NCI-H1436 treated with DMSO at 0.1 percent for 48 hours (cell line): ENCODE measurements at regions not wholly inside any gene's neighbourhood (a gene's known extent, or its start where the extent isn't known, plus 50 kb on each side); places are given as distances from the start of the nearest gene placed in this dataset.
"Not testable (repeated sequence)": the region's sequence is repeated elsewhere in the genome, so short reads cannot be mapped to it uniquely, and the experiment has no call there.

Experiments
- DNase-seq: peaks from one replicate; lab custom pipeline; 2025; lab: John Stamatoyannopoulos, UW

DNA sequence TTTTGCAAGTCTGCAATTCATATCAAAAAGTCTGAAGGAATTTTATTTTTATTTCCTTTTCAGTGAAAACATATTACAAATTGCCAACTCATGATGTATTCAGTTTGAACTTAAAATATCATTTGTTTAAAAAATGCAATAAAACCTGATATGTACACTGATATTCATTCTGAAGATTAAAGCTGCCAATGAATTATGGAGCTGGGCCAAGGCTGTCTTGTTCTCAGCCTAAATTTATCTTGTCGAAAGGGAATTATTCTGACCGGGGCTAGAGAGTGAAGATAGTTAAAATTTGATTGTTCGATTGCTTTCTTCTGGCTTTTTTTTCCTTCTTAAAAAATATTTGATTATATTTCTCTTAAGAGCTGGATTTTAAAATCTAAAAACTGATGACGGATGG, 54.0 kb upstream of the RBFOX1 start:
- no peak for DNase-seq

DNA sequence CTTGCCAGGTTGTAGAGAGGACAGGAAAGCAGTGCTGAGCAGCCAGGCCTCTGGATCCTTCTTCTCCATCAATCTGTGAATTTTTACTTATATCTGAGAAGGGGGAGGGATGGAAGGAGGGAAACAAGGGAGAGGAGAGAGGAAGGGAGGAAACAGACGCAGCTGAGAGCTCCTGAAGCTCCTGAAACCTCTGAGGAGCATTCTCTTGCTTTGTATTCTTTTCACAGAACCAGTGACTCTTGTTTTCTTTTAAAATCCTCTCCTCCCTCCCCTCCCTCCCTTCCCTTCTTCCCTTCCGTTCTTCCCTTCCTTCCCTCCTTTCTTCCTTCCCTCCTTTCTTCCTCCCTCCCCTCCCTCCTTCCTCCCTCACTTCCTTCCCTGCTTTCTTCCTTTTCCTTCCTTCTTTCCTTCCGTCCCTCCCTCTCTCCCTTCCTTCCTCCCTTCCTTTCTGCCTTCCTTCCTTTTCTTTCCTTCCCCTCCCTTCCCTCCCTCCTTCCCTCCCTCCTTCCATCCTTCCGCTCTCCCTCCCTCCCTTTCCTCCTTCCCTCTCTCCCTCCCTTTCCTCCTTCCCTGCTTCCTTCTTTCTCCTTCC, 60.0 kb upstream of the RBFOX1 start:
- no peak for DNase-seq

DNA sequence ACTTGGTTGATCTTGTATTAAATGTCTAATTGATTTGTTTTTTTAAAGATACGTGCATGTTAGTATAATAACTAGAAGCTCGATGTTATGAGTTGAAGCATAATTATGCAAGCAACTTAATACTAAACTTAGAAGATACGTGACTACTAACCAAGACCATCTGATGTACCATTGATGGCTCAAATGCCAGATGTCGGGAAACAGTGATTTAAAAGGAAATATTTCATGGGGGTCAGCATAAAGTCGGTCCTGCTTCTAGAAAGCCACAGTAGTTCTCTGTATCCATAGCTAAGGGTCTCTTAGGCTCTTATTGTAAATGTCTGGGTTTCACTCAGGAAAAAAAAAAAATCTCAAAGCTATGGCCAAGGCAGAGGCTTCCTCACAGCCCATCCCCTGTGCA, 61.2 kb upstream of the RBFOX1 start:
- no peak for DNase-seq

DNA sequence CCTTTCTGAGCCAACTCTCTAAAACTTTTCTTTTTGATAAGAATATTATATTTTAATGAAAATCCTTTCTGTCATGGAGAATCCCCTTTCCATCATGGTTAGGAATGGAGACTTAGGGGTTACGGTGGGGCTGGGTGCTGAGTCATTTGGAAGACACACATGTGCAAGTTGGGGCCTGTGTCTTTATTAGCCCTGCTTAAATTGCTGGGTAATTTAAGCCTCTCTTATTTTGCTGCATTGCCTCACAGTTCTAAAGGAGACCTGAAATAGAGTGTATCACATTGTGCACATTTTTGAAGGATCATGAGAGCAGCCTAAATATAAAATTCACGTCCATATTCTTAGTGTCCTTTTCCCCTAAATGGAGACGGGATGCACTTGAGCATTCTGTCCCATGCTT, 61.8 kb upstream of the RBFOX1 start:
- no peak for DNase-seq

DNA sequence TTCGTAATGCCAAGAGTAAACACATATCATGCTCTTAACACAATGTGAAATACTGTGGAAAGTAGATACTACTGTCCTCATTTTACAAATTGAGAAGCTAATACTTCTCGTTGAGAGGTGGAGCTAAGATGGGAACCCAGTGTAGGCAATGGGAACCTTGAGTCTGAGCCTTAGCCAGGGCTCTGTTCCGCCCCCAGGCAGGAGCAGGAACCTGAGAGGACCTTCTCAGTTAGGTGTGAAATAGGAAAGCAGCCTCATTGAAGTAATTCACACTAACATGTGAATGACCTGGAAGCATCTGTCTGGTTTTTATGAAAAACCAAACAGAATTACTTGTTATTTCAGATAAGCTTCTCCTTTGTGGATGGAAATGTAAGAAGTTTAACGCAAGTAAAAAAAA, 62.6 kb upstream of the RBFOX1 start:
- DNase-seq: no peak

DNA sequence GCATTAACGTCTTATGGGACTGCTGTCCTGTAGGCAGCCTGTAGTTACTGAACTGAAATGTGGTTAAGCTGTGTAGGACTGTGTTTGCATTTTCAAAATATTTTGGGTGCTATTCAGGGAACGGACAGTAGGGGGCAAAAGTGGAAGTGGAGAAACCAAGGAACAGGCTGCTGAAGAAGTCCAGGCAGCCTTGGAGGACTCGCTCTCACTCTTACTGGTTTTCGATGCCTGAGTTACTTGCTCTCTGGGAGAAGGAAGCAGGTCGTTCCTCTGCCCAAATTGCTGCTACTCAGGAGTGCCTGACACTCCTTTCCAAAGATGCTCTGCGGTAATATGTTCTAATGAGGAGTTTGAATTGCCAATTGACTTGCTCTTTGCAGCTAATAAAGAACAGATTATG, 64.5 kb upstream of the RBFOX1 start:
- DNase-seq: no peak

DNA sequence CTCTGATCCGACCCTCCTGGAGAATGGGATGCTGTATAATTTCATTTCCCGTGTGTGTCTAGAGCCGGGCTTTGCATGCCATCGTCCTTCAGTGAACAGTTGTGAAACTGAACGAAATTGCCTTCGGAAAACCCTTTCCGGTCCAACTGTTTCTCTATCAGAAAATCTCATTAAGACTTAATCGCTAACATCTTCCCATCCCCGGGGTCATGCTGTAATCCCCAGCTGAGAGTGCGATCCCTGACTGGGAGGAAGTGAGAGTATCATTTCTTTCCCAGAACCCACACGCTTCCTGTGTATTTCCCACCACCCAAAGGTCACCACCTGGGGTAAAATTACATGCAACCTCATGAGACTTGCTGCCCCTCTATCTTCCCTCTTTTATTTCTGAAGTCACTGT, 75.6 kb upstream of the RBFOX1 start:
- DNase-seq: no peak

DNA sequence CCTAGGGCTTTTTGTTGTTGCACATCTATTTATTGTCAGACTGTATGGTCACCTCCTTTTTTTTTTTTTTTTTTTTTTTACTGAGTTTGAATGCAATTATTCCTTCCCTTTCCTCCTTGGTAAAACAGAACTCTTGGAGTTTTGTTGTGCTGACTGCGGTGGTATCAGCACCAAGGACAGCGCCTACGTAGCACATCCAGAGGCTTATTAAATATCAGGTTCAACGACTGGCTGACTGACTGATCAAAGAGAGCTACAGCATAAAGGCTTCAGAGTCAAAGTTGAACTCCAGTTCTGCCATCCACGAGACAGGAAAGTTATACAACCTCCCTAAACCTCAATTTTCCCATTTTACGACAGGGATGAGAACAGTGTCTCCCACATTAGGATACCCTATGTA, 86.1 kb upstream of the RBFOX1 start:
- no peak for DNase-seq

DNA sequence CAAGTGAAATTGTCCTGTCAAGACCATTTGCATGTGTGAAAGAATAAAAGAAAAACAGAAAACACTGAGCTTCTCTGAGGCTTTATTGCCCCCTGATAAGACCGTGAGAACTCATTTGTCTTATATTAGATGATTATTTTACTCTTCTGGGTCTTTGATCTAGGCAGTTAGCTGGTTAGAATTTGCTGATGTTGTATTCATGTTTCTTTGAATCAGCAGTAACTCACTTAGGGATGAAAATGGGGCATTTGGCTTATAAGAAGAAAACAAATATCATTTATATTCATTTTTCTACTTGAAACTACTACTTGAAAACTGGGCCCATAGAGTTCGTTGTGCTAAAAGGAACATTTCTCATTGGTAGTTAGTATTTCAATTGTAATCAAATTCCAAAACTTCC, 93.1 kb upstream of the RBFOX1 start:
- DNase-seq: no peak

DNA sequence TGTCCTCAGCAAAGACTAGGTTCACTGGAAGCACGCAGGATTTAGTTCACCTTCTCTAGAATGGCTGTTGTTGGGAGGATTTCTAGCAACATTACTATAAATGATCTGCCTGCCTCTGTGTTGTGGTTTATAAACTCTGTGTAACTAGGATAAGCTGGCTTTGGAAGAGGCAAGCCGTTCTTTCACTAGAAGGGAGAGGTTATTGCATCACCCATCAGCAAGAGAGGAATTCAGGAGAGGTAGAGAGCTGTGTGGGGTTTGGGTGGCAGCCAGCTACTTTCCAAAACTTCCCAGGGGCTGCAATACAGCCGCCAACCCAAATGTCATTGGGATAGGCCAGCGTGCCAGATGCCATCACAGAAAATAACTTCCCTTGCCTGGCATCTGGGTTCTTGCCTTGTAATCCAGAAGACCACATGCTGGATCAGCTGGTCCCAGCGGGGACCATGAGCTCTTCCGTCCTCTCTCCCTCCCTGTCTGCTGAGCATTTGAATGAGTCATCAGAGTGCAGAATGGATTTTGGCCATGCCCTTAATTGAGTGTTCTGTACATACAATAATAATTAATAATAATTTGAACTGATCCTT, 95.7 kb upstream of the RBFOX1 start:
- DNase-seq: no peak

DNA sequence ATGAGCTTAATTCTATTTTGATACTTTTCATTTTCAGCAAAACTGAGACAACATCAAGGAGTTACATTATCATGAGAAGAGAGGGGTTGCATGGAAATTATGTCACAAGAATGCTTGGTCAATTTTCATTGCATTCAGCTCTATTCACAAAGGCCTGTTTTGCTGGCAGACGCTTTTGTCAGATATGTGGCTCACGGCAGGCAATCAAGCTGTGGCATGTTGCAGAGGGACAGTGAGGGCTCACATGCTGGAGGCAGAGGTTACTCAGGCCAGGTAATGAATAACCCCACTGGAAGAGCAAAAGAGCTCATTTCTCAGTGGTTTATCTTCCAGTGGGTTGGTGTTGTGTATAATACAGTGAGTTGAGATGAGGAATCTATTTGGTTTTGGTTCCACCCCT, 98.7 kb upstream of the RBFOX1 start:
- no peak for DNase-seq

DNA sequence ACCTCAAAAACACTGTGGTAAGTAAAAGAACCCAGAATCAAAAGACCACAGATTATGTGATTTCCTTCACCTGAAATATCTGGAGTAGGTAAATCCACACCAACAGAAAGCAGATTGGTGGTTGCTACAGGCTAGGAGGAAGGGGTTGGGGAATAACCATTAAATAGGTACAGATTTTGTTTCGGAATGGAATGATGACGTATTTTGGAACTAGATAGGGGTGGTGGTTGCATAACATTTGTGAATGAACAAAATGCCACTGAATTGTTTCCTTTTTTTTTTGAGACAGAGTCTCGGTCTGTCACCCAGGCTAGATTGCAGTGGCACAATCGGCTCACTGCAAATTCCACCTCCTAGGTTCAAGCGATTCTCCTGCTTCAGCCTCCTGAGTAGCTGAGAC, 100.9 kb upstream of the RBFOX1 start:
- DNase-seq: no peak

DNA sequence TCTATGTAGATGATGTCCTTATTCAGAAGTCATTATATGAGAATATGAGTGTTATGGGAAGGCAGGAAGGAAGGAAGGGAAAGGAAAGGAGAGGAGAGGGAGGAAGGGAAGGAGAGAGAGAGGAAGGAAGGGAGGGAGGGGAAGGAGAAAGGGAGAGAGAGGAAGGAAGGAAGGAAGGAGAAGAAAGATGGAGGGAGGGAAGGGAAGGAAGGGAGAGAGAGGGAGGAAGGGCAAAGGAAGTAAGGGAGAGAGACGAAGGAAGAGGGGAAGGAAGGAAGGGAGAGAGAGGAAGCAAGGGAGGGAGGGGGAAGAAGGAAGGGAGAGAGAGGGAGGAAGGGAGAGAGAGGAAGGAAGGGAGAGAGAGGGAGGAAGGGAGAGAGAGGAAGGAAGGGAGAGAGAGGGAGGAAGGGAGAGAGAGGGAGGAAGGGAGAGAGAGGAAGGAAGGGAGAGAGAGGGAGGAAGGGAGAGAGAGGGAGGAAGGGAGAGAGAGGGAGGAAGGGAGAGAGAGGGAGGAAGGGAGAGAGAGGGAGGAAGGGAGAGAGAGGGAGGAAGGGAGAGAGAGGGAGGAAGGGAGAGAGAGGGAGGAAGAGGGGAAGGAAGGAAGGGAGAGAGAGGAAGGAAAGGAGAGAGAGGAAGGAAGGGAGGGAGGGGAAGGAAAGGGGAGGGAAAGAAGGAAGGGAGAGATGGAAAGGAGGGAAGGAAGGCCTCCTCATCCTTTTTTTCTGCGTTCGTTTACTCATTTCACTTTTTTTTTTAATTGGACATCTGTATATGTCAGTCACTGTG, 103.0 kb upstream of the RBFOX1 start:
- not testable (repeated sequence) for DNase-seq

DNA sequence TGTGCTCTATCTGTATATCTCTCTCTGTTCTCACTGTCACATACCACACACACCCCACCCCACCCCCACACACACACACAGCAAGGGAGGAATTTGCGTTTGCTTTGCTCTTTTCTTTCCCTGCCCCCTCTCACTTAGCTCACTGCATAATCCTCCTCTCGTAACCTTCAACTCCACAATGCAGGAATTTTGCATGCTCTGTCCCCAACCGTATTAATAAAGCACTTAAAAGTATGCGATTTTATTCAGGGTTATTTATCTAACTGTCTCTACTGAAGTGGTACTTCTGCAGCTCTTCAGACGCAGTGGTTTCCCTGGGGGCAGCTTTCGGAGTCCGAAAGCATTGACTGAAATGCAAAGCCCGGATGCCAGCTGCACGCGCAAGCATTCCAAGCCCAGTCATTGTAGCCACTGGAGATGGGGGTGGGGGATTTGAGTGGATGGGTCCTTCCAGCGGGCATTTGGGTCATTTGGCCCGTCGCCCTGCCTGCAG, 105.4 kb upstream of the RBFOX1 start:
- DNase-seq: no peak

DNA sequence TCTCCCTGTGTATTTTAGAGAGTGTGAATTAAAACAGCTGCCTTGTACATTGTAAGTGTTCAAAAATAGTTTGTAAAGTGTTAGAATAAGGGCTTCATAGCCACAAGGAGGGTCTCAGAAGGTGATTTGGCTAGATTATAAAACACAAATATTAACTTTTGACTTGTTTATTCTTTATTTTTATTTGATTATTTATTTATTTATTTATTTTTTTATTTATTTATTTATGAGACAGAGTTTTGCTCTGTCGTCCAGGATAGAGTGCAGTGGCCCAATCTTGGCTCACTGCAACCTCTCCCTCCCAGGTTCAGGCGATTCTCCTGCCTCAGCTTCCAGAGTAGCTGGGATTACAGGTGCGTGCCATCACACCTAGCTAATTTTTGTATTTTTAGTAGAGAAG, 111.5 kb upstream of the RBFOX1 start:
- DNase-seq: no peak

DNA sequence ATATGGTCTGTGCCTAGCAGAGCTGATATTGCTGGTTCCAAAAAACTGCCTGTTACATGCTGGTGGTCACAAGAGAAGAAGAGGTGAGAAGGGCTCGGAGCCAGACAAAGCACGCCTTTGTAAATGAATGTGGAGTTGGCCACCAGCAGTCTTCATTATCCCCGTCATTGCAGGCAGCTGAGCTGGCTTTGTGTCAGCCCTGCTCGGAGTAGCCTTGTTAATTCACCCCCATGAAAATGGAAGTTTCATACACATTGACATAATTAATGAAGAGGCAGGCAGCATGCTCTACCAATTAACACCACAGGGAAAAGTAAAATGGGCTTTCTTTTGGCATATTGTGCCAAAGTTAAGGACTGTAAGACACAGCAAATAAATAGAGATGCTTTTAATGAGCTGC, 113.7 kb upstream of the RBFOX1 start:
- no peak for DNase-seq

DNA sequence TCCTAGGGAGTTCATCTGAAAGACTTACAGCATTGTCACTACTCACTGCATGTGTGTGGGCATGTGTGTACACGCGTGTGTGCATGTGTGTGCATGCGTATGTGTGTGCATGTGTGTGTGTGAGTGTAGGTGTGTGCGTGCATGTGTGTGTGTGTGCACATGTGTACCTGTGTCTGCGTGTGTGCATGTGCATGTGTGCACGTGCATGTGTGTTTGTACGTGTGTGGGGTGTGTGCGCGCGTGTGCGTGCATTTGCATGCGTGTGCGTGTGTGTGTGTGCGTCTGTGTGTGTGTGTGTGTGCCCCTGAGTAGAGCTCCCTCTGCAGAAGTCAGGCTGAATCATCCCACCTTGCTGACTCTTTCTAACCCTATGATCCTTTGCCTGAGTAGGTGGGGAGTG, 114.8 kb upstream of the RBFOX1 start:
- DNase-seq: no peak

DNA sequence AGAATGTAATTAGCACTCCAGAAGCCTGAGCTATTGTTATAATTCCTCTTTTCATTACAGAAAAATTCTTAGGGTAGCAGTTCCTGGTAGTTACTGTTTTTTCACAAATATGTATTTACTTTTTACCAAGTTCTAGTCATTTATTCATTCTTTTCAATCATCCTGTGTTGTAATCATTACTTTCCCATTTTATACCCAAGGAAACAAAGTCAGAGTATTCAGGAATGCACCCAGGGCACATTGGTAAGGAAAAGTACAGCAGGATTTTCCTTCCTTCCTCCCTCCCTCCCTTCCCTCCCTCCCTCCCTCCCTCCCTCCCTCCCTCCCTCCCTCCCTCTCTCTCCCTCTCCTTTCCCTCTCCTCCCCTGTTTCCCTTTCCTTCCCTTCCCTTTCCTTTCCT, 115.9 kb upstream of the RBFOX1 start:
- DNase-seq: no peak

DNA sequence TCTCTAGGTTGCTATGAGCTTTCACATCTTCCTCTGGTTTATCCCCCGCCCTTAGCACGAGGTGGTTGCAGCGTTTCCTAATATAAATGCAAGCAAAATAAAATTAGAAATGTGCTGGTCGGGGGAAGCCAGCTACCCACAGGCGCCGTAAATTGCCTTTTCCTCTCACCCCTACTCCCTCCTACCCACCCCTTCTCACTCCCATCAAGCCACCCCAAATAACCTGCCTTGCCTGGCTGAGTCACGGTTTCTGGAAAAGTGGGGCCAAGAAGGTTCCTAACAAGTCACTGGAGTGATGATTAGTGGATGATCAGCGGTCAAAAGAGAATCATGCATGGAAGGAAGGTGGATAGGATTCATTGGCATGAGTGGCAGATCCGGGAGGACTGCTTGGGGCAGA, 120.9 kb upstream of the RBFOX1 start:
- DNase-seq: no peak

DNA sequence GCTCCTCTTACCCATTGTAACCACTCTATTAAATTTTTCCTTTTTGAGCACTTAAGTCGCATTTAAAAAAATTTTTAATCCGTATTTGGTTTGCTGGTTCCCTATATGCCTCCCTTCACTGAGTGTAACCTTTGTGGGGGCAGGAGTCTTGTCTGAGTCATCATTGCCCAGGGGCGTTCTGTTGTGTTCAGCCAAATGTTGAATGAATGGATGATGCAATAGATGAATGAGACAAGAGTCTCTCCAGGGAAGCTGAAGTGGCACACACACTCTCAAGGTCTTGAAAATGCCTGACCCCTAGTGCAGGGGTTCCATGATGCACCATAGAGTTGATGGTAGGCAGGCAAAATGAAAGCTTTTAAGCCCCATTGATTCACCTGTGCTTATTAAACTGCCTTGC, 123.0 kb upstream of the RBFOX1 start:
- no peak for DNase-seq

DNA sequence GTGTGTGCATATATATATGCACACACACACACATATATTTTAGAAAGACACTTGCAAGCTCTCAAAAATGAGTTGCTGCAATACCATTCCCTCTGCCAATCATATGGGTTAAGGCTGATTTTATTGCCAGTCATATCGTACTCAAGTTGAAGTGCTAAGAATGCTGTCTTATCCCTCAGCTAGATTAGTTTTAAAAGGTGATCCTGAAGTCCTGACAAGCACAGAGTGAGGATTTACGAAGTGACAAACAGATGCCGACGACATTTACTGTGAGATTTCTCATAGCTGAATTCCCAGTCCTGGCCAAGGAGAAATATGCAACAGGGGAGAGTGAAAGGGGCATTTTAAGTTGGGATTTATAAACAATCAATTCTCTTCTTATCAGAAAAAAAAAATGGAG, 126.2 kb upstream of the RBFOX1 start:
- DNase-seq: no peak

DNA sequence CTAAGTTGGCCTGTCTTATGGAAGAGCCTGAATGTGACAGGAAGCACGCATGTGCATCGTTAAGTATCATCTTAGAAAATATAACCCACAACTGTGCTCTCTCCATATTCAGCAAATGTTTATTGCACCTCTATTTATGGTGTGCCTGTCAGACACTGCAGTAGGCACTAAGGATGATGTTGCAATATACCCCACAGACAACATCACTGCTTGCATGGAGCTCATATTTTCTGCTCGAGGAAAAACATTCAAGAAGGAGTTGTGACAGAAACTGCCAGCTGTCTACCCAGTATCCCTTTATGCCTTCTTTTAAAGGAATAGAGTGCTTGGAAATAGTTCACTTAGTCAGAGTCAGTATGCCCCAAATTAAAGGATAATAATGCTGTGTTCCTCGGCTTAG, 132.3 kb upstream of the RBFOX1 start:
- DNase-seq: no peak

DNA sequence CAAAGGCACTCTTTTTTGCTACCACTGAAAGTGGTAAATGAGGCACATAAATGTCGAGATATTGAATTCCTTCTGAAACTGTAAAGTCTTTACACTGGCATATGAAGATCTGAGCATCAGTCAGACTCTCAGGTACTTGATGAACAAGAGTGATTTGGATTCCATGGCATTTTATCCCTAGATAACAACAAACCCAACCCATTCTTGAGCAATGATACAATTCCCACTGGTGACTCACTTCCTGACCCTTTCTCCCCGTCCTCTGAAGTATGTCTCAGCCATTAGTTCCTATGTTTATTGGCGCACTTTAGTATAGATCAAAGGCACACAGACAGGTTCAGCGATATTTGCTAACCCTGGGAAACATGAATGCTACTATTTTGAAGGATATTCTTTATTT, 147.0 kb upstream of the RBFOX1 start:
- no peak for DNase-seq

DNA sequence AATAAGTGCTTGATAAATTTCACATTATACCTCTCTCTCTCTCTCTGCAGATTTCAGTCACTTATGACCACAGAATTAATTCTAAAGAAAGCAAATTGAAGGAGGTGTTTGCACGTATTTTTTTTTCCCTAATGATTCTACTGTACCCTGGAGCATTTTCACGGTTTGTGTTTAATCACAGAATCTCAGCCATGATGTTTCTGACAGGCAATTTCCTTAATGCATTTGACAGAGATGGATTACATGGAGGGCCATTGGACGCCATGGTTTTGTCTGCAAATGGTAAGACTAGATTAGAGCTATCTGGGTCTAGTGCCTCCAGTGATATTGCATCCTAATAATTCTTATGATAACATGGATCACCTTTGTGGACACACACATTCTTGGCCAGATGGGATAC, 147.5 kb upstream of the RBFOX1 start:
- no peak for DNase-seq
